GM23248 (cell line): ENCODE measurements at regions not wholly inside any gene's neighbourhood (a gene's known extent, or its start where the extent isn't known, plus 50 kb on each side); places are given as distances from the start of the nearest gene placed in this dataset.

Experiments used
- EZH2 ChIP-seq: fragments of 200-600 bp; sonication (generic); IDR thresholded peaks from 2 replicates; pipeline ENCODE4 v1.6.1; 2018; ENCODE audit warnings: antibody characterized with exemption, mild to moderate bottlenecking; ENCODE audit not compliant: insufficient read depth, poor library complexity, severe bottlenecking
- EZH2phosphoT487 ChIP-seq: fragments of 200-600 bp; sonication (generic); IDR thresholded peaks from 2 replicates; pipeline ENCODE4 v1.6.1; 2018; ENCODE audit warnings: antibody characterized with exemption, moderate library complexity, mild to moderate bottlenecking, low read depth; ENCODE audit not compliant: insufficient read depth

DNA sequence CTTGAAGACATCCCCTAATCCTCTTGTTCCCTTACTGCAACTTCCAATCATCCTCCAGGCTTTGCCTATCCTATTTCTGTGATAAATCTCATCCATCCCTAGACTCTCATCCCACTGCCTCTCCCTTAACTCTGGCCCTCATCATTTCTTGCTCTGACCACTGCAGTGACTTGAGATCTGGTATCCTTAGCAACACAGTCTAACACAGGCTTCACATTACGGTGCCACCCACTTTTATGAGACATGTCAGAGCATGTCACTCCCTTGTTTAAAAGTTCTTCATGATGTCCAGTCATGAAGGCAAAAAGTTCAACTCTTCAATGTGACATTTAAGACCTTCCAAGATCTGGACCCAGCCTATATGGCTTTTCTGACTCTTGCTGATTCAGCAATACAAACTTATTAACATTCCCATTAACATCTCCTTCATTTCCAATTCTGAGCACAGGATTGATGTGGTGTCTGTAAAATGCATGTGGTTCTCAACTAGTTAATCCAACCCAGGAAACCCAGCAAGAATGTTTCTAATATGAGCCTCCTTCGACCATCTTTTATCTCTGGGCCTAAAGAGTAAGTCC is 64.0 kb downstream of the OR13H1 start:
- TF ChIP-seq EZH2phosphoT487: no peak
- TF ChIP-seq EZH2: no peak
